Epidermal melanocyte (primary cell): ENCODE measurements at regions not wholly inside any gene's neighbourhood (a gene's known extent, or its start where the extent isn't known, plus 50 kb on each side); places are given as distances from the start of the nearest gene placed in this dataset.
"Not testable (repeated sequence)": the region's sequence is repeated elsewhere in the genome, so short reads cannot be mapped to it uniquely, and the experiment has no call there.

Source experiments
- DNase-seq: peaks from one replicate; pipeline ENCODE4 v3.0.0; 2011; ENCODE audit warnings: low spot score; ENCODE audit not compliant: insufficient read length

- DNase-seq, result no peak
These were observed 107.7 kb upstream of the VANGL1 start for GRCh38 chr1:115534106-115534505.

DNA sequence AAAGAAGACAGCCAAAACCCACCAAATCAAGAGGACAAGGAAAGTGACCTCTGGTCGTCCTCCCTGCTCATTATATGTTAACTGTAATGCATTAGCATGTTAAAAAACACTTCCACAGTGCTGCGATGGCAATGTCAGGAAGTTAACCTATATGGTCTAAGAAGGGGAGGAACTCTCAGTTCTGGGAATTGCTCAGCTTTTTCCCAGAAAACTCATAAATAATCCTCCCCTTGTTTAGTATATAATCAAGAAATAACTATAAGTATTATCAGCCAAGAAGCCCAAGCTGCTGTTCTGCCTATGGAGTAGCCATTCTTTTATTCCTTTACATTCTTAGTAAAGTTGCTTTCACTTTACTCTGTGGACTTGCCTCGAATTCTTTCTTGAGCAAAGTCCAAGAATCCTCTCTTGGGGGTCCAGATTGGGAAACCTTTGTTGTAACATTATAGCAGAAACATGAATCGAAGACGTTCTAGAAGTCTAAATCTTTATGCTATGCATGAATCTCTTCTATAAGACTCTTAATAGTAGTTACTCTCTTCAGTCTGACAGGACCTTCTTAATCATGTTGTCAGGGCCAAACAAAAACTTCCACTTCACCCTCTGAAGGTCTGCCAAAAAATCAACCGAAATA is 110.0 kb upstream of the VANGL1 start:
- no peak for DNase-seq

DNA sequence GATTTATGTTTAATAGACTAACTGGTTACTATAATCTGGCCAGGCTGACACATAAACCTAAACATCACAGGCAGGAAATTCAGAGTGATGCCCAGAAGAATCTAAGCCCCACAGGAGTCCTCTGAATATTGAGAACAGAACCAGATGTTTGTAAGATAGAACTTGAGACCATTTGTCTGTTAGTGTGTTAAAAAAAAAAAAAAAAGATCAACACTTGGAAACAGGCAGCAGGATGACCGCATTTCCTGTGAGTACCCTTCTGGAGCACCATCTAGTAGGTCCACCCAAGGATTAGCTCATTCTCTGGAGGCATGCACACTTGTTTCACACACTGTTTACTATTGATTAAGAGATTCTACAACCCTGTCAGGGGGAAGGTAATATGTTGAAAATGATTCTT is 111.4 kb upstream of the VANGL1 start:
- no peak for DNase-seq

DNA sequence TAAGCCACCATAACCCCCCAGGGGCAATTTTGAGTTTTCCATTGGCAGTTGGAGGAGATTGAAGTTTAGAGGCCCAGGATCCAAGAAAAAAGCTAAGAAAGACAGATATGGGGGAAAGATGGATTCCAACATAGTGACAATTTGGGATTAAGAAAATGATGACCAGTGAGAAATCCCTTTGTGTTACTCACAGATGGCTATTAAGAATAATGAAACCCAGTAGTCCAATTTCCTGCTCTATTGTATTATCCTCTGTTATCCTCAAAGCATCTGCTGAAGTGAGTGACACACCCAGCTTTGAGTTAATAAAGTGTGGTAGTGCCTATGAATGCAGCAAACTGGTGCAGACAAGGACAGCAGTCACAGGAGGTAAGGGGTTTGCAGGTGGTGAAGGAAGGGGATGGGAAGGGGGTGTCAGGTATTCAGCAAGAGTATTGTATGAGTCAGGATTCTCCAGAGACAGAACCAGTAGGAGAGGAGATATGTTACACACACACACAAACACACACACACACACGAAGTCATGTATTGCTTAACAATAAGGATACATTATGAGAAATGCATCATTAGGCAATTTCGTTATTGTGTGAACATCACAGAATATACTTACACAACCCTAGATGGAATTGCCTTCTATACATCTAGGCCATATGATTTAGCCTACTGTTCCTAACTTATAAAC is 112.4 kb upstream of the VANGL1 start:
- no peak for DNase-seq

DNA sequence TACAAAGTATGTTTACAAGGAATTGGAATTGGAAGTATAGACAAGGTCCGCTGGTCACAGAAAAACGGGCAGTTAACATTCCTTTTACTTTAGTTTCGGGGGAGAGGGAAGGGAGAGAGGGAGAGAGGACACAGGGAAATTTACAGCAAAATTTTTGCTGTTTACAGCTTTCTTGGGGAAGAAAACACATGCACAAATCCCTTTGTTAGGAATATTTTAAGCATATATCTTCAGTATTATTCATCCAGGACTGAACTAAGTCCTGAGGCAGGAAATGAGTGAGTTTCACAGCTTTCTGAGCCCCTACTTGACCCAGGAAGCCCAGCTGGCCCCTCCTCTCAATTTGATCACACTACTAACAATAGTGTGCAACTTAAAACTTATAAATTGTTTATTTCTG is 113.4 kb upstream of the VANGL1 start:
- DNase-seq, result not testable (repeated sequence)

- no peak for DNase-seq
These were observed 114.0 kb upstream of the VANGL1 start for GRCh38 chr1:115527746-115528145.

DNA sequence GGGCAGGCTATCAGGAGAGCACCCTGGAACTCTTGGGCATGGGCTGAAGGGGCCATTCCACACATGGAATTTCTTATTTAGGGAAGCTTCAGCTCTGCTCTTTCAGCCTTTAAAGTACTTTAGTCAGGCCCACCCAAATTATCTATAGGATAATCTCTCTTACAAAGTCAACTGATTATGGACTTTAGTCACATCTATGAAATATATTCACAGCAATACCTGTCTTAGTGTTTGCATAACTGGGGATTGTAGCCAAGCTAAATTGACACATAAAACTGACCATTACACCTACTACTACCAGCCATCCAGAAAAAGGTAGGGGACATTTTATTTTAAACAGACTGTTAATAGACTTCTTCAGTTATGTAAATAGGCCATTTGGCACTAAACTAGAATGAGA is 114.9 kb upstream of the VANGL1 start:
- no peak for DNase-seq

- no peak for DNase-seq
These were observed 117.5 kb upstream of the VANGL1 start for GRCh38 chr1:115524236-115524635.

- no peak for DNase-seq
These were observed 119.4 kb upstream of the VANGL1 start for GRCh38 chr1:115522386-115522785.

DNA sequence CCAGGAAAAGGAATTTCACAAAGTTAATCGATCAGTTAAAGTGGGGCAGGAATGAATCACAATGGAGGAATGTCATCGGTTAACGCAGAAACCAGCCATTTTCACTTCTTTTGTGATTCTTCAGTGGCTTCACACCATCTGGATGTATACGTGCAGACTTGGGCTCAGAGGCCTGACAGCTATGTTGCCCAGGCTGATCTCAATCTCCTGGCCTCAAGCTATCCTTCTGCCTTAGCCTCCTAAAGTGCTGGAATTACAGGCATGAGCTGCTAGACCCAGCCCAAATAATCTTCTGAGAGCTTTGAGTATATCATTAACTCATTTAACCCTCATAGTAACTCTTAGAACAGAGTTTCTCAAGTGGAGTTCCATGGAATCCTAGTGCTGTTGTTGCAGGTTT is 126.5 kb upstream of the VANGL1 start:
- no peak for DNase-seq

DNA sequence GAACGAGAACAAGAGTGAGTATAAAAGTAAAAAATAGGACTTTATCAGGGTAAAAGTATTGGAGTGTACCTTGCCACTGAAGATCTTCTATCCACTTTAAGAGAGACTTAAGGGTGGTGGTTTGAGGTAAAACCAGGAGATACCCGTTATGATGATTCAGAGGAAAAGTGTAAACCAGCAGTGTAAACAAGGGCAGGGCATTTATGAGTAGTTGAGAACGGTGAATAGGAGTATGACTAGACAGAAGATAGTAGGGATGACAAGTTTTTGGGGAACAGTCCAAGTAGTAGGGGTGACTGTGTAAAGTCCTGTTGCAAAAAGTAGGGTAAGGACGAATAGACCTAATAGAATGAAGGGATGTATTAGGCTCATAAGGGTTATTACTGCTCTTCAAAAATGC is 131.5 kb upstream of the VANGL1 start:
- not testable (repeated sequence) for DNase-seq

DNA sequence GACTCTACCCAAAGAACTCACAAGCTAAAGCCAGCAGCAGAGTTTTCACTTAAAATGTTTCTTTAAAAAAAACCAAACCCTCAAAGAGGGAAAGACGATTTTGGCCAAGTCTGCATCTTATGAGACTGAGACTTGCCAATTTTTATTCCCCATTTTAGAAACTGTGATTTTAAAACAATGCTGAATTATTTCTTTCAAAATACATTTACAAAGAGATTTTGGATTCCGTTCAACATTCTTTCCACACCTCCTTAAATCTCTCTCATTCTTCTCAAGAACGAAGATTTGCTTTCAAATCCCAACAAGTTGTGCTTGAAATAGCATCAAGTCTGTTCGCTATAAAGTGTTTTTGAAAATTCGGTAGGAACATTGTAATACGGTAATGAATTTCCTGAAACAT is 133.9 kb upstream of the VANGL1 start:
- DNase-seq, result no peak

- DNase-seq, result no peak
These were observed 134.7 kb upstream of the VANGL1 start for GRCh38 chr1:115506924-115507589.

DNA sequence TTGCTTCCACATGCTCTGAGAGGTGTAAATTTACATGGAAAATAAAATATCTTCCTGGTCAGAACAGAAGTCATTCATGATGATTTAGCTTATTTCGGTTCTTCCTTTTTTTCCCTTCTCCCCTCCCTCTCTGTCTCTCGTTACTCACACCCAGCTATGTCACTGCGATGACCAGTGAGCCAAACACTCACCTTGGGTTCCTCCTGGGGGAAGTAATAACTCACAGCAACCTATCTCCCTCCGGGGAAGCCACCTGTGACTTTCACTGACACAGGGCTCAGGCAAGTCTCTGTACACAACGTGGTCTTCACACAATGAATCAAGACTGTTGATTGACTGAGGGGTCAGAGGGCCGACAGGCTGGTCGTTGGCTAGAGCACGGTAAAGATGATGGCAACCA is 135.3 kb upstream of the VANGL1 start:
- no peak for DNase-seq

GRCh38 chr1:115505148-115505571 is 136.6 kb upstream of the VANGL1 start:
- DNase-seq, result no peak

- DNase-seq, result not testable (repeated sequence)
These were observed 139.6 kb upstream of the VANGL1 start for GRCh38 chr1:115502183-115502582.

GRCh38 chr1:115501476-115501875 is 140.3 kb upstream of the VANGL1 start:
- no peak for DNase-seq

DNA sequence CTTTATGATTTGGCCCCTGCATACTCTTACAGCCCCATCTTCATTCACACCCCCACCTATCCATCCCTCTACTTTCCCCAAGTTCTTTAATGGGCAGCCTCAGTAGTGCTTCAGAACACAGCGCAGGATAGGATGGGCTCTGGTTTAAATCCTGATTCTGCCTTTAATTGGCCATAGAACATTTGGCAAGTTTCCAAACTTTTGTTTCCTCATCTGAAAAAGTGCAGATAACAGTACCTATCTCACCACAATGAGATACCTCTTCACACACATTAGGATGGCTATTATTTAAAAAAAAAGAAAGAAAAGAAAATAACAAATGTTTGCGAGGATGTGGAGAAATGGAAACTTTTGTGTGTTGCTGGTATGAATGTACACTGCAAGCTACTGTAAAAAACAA is 142.5 kb upstream of the VANGL1 start:
- no peak for DNase-seq

DNA sequence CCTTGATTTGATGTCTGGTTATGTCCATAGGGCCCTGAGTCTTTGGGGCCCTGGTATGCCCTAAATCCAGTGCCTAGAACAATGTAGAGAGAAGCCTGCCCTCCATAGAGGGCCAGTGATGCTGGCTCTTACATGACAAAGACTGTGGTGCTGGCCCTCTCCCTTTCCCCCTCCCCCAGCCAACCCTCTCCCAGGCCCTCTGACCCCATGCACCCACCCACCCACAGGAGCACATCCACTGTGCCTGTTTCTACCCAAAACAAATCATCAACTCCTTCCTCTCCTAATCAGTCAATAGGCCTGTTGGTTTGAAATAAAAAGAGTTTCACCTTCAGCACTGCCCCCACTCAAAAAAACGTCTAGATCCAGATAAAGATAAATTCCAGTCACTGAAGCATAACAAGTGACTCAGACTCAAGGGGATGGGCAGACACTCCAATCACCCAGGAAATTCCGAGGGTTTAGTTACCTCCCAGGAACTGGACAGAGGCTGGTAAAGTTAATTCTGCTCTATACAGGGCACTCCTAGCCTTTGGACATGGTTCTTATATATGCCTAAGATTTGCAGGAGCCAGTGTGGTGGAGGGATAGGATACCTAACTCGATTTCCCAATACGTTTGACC is 144.8 kb upstream of the VANGL1 start:
- DNase-seq, result no peak

GRCh38 chr1:115495625-115496024 is 146.1 kb upstream of the VANGL1 start:
- DNase-seq, result no peak

GRCh38 chr1:115495111-115495510 is 146.7 kb upstream of the VANGL1 start:
- no peak for DNase-seq

- no peak for DNase-seq
These were observed 147.9 kb upstream of the VANGL1 start for GRCh38 chr1:115493834-115494233.
